ENCODE measurements at regions not wholly inside any gene's neighbourhood (a gene's known extent, or its start where the extent isn't known, plus 50 kb on each side); places are given as distances from the start of the nearest gene placed in this dataset.
A peak's percentile ranks its signal among the peaks of the same experiment; 100 is the strongest.
"Not testable (repeated sequence)": the region's sequence is repeated elsewhere in the genome, so short reads cannot be mapped to it uniquely, and the experiment has no call there.

DNA sequence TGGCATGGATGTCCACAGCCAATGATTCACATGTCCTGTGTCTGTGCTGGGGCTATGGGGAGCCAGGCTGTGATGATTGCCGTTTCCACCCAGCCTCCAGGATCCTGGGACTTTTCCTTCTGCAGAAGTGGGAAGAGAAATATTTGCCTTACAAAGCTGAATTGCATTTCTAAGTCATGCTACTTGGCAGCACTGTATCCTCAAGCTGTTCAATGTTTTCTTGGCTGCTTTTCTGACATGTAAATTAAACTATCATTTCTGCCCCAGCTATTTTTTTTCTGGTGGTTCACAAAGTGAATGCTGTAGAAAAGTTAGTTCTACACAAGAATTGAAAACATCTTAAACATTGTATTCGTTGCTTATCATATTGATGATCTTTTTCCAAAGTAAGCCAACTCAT is 51.9 kb upstream of the TCERG1L start:
- no peak for DNase-seq (ENCODE audit: low read depth, low spot score)

- no peak for DNase-seq (ENCODE audit: low read depth, low spot score)
Observed at GRCh38 chr10:131371571-131371970, 60.0 kb upstream of the TCERG1L start.

DNA sequence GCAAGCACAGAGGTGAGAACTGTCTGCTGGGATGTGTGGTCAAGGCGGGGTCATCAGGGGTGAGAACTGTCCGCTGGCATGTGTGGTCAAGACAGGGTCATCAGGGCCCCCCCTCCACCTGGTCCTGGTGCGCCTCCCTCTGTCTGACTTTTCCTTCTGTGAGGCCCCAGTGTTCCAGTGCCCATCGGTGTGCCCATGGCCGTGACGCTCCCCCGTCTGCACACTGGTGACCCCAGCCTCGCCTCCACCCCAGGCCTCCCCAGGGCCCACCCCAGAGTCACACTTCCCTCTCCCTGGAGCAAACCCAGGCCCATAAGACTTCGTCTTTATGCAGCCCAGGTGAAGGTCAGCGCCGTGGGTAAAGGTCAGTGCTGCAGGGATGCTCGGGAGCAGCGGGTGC is 70.1 kb upstream of the TCERG1L start:
- no peak for DNase-seq (ENCODE audit: low read depth, low spot score)

GRCh38 chr10:131385161-131385872 is 73.8 kb upstream of the TCERG1L start:
- DNase-seq (ENCODE audit: low read depth, low spot score), result not testable (repeated sequence)

DNA sequence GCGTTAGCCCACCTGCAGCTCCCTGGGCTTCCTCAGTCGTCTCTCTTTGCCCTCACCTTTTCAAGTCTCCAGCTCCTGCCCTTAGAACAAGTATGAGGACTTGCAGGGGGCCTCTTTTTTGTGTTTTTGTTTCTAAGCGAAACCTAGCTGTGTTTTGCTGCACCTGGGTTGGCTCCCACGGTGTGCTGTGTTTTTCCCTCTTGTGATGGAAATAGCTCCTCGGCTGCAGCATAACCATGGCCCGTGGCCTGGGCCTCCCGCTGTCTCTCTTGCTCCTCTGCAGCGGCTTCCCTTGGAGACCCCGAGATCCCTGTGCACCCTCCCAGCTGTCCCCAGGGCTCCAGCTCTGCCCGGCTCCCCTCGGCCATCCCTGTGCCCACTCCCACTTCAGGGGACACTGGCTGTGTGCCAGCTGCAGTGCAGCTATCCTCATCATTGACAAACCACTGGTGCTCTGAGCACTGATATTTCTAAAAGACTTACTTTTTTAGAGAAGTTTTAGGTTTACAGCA is 75.6 kb upstream of the TCERG1L start:
- DNase-seq (ENCODE audit: low read depth, low spot score), result no peak

GRCh38 chr10:131391936-131392335 is 80.4 kb upstream of the TCERG1L start:
- DNase-seq (ENCODE audit: low read depth, low spot score), result no peak

- no peak for DNase-seq (ENCODE audit: low read depth, low spot score)
Observed at GRCh38 chr10:131396121-131397050, 84.9 kb upstream of the TCERG1L start.

- DNase-seq (ENCODE audit: low read depth, low spot score), result no peak
Observed at GRCh38 chr10:131398166-131398565, 86.6 kb upstream of the TCERG1L start.

GRCh38 chr10:131399981-131400380 is 88.5 kb upstream of the TCERG1L start:
- DNase-seq (ENCODE audit: low read depth, low spot score), result peak; percentile 16

- no peak for DNase-seq (ENCODE audit: low read depth, low spot score)
Observed at GRCh38 chr10:131400513-131400912, 89.0 kb upstream of the TCERG1L start.

DNA sequence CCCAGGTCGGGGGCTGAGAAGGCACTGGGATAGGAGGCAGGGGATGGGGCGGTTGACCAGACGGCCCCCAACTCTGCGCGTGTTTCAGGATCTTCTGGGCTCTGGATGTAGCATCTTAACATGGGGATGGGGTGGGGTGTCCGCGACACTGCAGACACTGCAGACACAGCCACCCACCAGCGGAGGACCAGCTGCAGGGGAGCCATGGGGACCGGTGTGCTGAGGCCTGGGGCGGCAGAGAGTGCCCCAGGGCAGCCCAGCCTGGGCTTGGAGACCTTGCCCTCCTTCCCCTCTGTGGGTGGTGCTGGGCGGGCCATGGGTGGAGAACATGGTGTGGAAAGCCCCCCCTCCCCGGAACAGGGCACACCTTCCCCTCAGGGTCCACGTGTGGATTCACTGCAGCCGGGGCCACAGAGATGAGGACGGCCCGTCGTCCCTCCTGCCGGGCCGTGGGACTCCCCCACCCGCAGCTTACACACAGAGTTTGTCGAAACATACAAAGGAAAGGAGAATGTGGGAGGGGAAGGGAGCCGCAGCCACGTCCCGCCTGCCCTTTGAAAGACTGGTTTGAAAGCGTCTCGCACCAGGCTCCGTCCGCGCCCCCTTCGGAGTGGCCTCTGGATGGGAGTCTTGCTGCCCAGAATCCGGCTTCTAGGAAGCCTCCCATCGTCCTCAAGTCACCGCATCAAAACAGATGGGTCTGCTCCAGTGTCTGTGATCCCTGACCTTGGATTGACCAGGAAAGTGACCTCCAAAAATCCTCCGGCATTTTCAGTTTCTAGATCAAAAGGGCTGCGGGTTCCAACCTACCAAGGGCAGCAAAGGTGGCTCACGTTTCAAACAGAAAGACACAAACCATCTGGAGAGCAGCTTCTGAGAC is 91.5 kb upstream of the TCERG1L start:
- DNase-seq (ENCODE audit: low read depth, low spot score), result peak; percentile 16

- DNase-seq (ENCODE audit: low read depth, low spot score), result no peak
Observed at GRCh38 chr10:131403936-131404335, 92.4 kb upstream of the TCERG1L start.

DNA sequence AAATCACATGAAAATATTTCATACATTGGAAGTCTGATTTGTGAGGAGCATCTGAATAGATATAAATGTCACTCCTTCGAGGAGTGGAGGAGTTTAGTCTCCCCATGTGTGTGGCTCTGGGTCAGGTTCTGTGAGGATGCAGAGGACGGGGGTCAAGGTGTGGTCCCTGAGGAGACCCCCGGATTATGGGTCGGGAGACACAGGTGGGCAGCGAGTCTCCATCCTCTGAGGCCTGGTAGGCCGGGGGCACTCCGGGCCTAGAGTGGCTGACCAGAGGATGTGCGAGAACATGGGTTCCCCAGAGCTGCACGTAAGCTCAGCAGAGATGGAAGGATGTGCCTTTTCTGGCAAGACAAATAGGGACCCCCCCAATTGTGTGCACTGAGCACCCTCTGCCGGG is 93.4 kb upstream of the TCERG1L start:
- DNase-seq (ENCODE audit: low read depth, low spot score), result no peak

GRCh38 chr10:131406676-131407392 is 95.3 kb upstream of the TCERG1L start:
- no peak for DNase-seq (ENCODE audit: low read depth, low spot score)

DNA sequence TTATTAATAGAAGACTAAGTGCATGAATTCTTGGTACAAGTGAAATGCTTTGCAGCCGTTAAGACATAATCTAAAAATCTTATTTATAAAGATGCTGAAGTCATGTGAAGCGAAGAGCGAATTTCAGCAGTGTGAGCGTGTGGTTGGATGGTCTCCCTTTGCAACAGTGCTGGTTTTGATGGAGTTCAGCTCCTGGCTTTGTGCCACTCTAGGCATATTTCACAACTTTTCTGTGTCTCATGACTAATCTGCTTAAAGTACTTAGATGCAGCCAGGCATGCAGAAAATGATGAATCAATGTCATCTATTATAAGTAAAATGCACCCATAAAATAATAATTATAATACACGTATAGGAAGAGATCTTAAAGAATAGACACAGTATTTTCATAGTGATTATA is 107.2 kb upstream of the TCERG1L start:
- DNase-seq (ENCODE audit: low read depth, low spot score), result no peak

GRCh38 chr10:131419797-131420196 is 108.3 kb upstream of the TCERG1L start:
- DNase-seq (ENCODE audit: low read depth, low spot score), result no peak

GRCh38 chr10:131420867-131421266 is 109.3 kb upstream of the TCERG1L start:
- DNase-seq (ENCODE audit: low read depth, low spot score), result no peak

DNA sequence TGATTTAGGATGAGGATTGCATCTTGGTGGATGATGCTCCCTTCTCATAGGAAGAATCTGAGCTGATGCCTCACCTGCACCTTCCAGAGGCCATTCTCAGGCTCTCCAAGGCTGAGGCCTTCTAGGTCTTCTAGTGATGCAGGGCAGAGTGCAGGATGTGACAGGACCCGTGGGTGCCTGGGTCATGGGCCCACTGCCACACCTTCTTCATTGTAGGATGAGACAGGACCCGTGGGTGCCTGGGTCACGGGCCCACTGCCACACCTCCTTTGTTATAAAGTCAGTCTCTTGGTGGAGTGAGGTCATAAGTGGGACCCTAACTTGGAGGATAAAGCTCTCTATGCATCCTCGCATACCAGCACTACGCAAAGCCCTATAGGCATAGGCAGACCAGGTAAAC is 109.9 kb upstream of the TCERG1L start:
- DNase-seq (ENCODE audit: low read depth, low spot score), result no peak

DNA sequence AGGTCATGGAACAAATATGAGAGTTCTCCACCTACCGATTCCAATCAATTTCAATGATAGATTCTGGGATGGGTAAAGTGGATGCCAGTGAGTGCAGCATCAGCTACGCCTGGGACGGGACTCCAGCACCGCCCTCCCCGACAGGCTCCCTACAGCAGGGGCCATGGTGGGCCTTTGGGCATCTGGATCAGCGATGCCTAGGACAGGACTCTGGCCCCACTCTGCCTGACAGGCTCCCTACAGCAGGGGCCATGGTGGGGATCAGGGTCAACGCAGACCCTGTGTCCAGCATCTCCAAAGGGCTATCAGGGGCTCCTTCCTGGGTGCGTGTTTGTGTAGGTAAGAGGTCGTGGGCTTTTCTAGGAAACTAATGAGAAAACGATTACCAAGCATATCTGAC is 111.2 kb upstream of the TCERG1L start:
- DNase-seq (ENCODE audit: low read depth, low spot score), result no peak

DNA sequence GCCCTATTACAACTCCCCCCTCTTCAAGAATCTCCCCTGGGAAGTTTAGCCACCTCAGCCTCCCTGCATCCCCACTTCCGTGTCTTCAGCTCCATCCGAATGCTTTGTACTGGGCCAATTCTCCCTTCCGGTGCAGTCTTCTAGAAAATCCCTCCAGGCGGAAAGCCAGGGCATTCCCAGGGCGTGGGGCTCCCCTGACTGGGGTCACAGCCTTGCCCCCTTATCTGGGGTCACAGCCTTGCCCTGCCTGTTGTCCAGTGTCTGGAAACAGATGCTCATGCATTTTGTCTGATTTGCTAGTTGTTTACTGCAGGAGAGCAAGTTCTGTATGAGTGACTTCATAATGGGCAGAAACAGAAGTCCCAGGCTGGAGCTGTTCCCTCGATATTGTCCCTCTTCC is 112.5 kb upstream of the TCERG1L start:
- no peak for DNase-seq (ENCODE audit: low read depth, low spot score)
